Ishikawa (cell line): ENCODE measurements at regions not wholly inside any gene's neighbourhood (a gene's known extent, or its start where the extent isn't known, plus 50 kb on each side); places are given as distances from the start of the nearest gene placed in this dataset.

Experiments used
- CEBPB ChIP-seq: IDR thresholded peaks from 2 replicates; pipeline ENCODE4 v1.6.1; 2012
- CREB1 ChIP-seq: IDR thresholded peaks from 2 replicates; pipeline ENCODE4 v1.6.1; 2012; ENCODE audit warnings: low read depth
- EGR1 ChIP-seq: IDR thresholded peaks from 2 replicates; pipeline ENCODE4 v1.6.1; 2012
- EP300 ChIP-seq: IDR thresholded peaks from 2 replicates; pipeline ENCODE4 v1.6.1; 2012; ENCODE audit warnings: borderline replicate concordance
- FOXM1 ChIP-seq: IDR thresholded peaks from 2 replicates; pipeline ENCODE4 v1.6.1; 2012; ENCODE audit warnings: low read depth, borderline replicate concordance
- MAX ChIP-seq: IDR thresholded peaks from 2 replicates; pipeline ENCODE4 v1.6.1; 2012
- NFIC ChIP-seq: IDR thresholded peaks from 2 replicates; pipeline ENCODE4 v1.6.1; 2012
- RAD21 ChIP-seq: IDR thresholded peaks from 2 replicates; pipeline ENCODE4 v1.6.1; 2012; ENCODE audit warnings: low read depth
- REST ChIP-seq: IDR thresholded peaks from 2 replicates; pipeline ENCODE4 v1.6.1; 2012; ENCODE audit warnings: low read depth, mild to moderate bottlenecking
- TAF1 ChIP-seq: IDR thresholded peaks from 2 replicates; pipeline ENCODE4 v1.6.1; 2012; ENCODE audit warnings: low read depth, mild to moderate bottlenecking
- TCF12 ChIP-seq: IDR thresholded peaks from 2 replicates; pipeline ENCODE4 v1.6.1; 2012; ENCODE audit warnings: low read depth
- USF1 ChIP-seq: IDR thresholded peaks from 2 replicates; pipeline ENCODE4 v1.6.1; 2012
- YY1 ChIP-seq: IDR thresholded peaks from 2 replicates; pipeline ENCODE4 v1.6.1; 2012; ENCODE audit warnings: low read depth

- no peak for TF ChIP-seq CEBPB
- no peak for TF ChIP-seq FOXM1
- TF ChIP-seq YY1: no peak
- TF ChIP-seq TCF12: no peak
- no peak for TF ChIP-seq EP300
- TF ChIP-seq REST: no peak
- no peak for TF ChIP-seq RAD21
- TF ChIP-seq CREB1: no peak
- TF ChIP-seq TAF1: no peak
- TF ChIP-seq EGR1: no peak
- no peak for TF ChIP-seq MAX
- no peak for TF ChIP-seq USF1
- TF ChIP-seq NFIC: no peak
These were observed 76.3 kb upstream of the FLRT2 start for GRCh38 chr14:85453401-85454225.
